ENCODE measurements at regions not wholly inside any gene's neighbourhood (a gene's known extent, or its start where the extent isn't known, plus 50 kb on each side); places are given as distances from the start of the nearest gene placed in this dataset.

DNA sequence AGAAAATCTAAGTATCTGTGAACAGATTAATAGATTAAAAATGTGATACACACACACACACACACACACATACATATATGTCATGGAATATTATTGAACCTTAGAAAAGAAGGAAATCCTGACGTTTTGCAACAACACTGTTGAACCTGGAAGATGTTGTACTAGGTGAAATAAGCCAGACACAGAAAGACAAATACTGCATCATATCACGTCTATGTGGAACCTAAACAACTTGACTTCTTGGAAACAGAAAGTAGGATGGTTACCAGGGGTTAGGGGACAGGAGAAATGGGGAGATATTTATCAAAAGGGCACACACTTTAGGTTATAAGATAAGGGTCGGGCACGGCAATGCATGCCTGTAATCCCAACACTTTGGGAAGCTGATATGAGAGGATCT, 698.4 kb upstream of the ID2 start:
- Histone ChIP-seq H3K9me3 (ENCODE audit: insufficient read depth, low read depth, low read length) (peaks cover 6% of the 10 kb centered on the region; the same call in 1 of the 2 replicates), H3K36me3 (ENCODE audit: insufficient read depth, low read length) (no peaks in the 10 kb centered on the region), H3K9ac (ENCODE audit: low read depth, low read length, poor library complexity, severe bottlenecking) (no peak overlapping the region), H3K4me2 (ENCODE audit: low read depth, low read length, poor library complexity, severe bottlenecking) (no peak overlapping the region), H3K4me3 (ENCODE audit: low read length, poor library complexity, severe bottlenecking) (no peak overlapping the region), H3K4me1 (ENCODE audit: insufficient read depth, low read length, poor library complexity, severe bottlenecking) (peaks cover 13% of the 10 kb centered on the region), H3K27me3 (ENCODE audit: insufficient read depth, low read length, poor library complexity, severe bottlenecking) (no peaks in the 10 kb centered on the region), H3K9me2 (replicated peaks; ENCODE audit: low read depth, low read length) (no peaks in the 10 kb centered on the region), H4K20me1 (ENCODE audit: insufficient read depth, low read length, poor library complexity, severe bottlenecking) (no peaks in the 10 kb centered on the region), H2AFZ (ENCODE audit: low read length) (no peak overlapping the region), H3F3A (ENCODE audit: low read depth) (no peaks in the 10 kb centered on the region), H3K79me2 (ENCODE audit: insufficient read depth, low read length) (no peaks in the 10 kb centered on the region)
- TF ChIP-seq, protein P1, sequence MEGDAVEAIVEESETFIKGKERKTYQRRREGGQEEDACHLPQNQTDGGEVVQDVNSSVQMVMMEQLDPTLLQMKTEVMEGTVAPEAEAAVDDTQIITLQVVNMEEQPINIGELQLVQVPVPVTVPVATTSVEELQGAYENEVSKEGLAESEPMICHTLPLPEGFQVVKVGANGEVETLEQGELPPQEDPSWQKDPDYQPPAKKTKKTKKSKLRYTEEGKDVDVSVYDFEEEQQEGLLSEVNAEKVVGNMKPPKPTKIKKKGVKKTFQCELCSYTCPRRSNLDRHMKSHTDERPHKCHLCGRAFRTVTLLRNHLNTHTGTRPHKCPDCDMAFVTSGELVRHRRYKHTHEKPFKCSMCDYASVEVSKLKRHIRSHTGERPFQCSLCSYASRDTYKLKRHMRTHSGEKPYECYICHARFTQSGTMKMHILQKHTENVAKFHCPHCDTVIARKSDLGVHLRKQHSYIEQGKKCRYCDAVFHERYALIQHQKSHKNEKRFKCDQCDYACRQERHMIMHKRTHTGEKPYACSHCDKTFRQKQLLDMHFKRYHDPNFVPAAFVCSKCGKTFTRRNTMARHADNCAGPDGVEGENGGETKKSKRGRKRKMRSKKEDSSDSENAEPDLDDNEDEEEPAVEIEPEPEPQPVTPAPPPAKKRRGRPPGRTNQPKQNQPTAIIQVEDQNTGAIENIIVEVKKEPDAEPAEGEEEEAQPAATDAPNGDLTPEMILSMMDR (conservative IDR thresholded peaks at IDR 0.05; ENCODE audit: low read length) = no peak
- TF ChIP-seq EZH2phosphoT487 (IDR thresholded peaks at IDR 0.05; ENCODE audit: borderline replicate concordance) = no peak

GRCh38 chr2:7983912-7984311, 697.9 kb upstream of the ID2 start:
- Histone ChIP-seq H3F3A (ENCODE audit: low read depth) (no peaks in the 10 kb centered on the region), H3K36me3 (ENCODE audit: insufficient read depth, low read length) (no peaks in the 10 kb centered on the region), H3K27me3 (ENCODE audit: insufficient read depth, low read length, poor library complexity, severe bottlenecking) (no peaks in the 10 kb centered on the region), H3K4me2 (ENCODE audit: low read depth, low read length, poor library complexity, severe bottlenecking) (no peak overlapping the region), H3K4me3 (ENCODE audit: low read length, poor library complexity, severe bottlenecking) (no peak overlapping the region), H3K9me3 (ENCODE audit: insufficient read depth, low read depth, low read length) (peaks cover 6% of the 10 kb centered on the region; the same call in 1 of the 2 replicates), H3K9me2 (replicated peaks; ENCODE audit: low read depth, low read length) (no peaks in the 10 kb centered on the region), H4K20me1 (ENCODE audit: insufficient read depth, low read length, poor library complexity, severe bottlenecking) (no peaks in the 10 kb centered on the region), H3K9ac (ENCODE audit: low read depth, low read length, poor library complexity, severe bottlenecking) (no peak overlapping the region), H3K4me1 (ENCODE audit: insufficient read depth, low read length, poor library complexity, severe bottlenecking) (peaks cover 13% of the 10 kb centered on the region), H2AFZ (ENCODE audit: low read length) (no peak overlapping the region), H3K79me2 (ENCODE audit: insufficient read depth, low read length) (no peaks in the 10 kb centered on the region)
- TF ChIP-seq EZH2phosphoT487 (IDR thresholded peaks at IDR 0.05; ENCODE audit: borderline replicate concordance) = no peak
- TF ChIP-seq, protein P1 (conservative IDR thresholded peaks at IDR 0.05; ENCODE audit: low read length) = no peak

DNA sequence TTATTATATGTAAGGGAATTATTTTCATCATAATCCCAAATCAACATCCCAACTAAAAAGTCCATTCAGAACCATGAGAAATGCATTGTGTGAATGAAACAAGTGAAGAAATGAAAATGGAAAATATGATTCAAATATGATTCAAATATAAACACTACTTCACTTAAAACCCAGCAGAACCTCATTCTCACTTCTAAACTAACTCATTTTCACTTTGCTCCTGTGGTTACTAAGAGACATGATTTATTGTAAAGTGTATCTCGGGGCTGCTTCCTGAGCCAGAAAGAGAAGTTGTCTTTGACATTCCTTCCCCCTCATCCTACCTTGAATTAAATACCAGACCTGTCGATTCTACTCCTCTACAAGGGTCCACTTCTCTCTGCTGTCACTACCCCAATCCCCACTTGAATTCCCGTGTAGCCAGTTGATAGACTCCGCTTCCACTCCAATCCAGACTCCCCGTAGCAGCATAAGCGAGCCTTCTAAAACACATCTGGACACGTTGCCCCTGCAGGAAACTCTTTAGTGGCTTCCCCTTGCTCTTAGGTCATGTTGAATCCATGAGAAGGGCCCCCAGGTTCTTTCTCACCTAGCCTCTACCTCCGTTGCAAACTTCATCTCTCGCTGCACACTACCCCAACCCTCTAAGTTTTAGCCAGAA, 697.0 kb upstream of the ID2 start:
- Histone ChIP-seq H3K9ac (ENCODE audit: low read depth, low read length, poor library complexity, severe bottlenecking) (no peak overlapping the region), H3K4me3 (ENCODE audit: low read length, poor library complexity, severe bottlenecking) (no peak overlapping the region)

More for the DNA sequence above, 697.0 kb upstream of the ID2 start:
- Histone ChIP-seq H3K27me3 (ENCODE audit: insufficient read depth, low read length, poor library complexity, severe bottlenecking) (no peaks in the 10 kb centered on the region), H2AFZ (ENCODE audit: low read length) (peak overlapping the region; percentile 10; the same call in 1 of the 2 replicates), H3K4me2 (ENCODE audit: low read depth, low read length, poor library complexity, severe bottlenecking) (no peak overlapping the region), H3K36me3 (ENCODE audit: insufficient read depth, low read length) (no peaks in the 10 kb centered on the region), H3K9me3 (ENCODE audit: insufficient read depth, low read depth, low read length) (peaks cover 6% of the 10 kb centered on the region; the same call in 1 of the 2 replicates), H3K79me2 (ENCODE audit: insufficient read depth, low read length) (no peaks in the 10 kb centered on the region), H3F3A (ENCODE audit: low read depth) (no peaks in the 10 kb centered on the region), H3K9me2 (replicated peaks; ENCODE audit: low read depth, low read length) (no peaks in the 10 kb centered on the region), H3K4me1 (ENCODE audit: insufficient read depth, low read length, poor library complexity, severe bottlenecking) (peaks cover 13% of the 10 kb centered on the region), H4K20me1 (ENCODE audit: insufficient read depth, low read length, poor library complexity, severe bottlenecking) (no peaks in the 10 kb centered on the region)
- no peak for TF ChIP-seq EZH2phosphoT487 (IDR thresholded peaks at IDR 0.05; ENCODE audit: borderline replicate concordance)
- TF ChIP-seq, protein P1 (conservative IDR thresholded peaks at IDR 0.05; ENCODE audit: low read length) = no peak

Measured in Loucy (cell line).